ENCODE measurements at regions not wholly inside any gene's neighbourhood (a gene's known extent, or its start where the extent isn't known, plus 50 kb on each side); places are given as distances from the start of the nearest gene placed in this dataset.

DNA sequence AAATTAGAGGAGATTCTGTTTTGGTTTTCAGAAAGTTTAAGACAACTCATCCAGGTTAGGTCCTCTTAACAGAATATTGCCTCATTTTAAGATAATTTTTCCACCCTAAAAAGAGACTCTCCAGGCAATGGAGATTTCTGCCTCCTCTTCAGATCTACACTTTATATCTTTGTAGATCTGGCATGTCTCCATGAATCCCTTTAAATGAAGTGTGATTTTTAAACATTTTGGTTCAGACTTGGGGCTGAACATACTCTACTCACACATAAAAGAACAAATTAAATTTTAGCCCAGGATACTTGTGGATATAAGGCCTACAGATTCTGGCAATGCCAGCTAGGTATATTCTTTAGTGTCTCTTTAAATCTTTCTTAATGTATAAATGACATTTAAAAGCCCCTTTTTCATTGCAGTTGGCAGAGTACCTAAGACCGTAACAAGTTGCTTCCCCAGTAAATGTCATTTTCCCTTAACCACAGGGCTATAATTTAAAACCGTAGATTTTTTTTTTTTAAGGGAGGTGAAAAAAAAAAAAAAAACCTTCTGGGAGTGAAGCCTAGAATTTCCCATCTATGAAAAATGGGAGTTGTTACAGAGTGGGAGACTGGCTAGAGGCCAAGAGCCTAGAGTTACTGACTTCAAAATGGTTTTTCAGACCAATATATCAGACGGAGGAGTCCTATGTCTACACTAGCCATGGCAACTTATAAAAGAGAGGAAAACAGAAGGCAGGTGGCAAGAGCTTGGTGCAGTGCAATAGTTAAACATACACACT is 207.8 kb upstream of the TARS1 start:
- TF ChIP-seq POLR2A (IDR thresholded peaks at IDR 0.05): no peak
- TF ChIP-seq EP300 (IDR thresholded peaks at IDR 0.05): no peak
- TF ChIP-seq CTCF (IDR thresholded peaks at IDR 0.05): no peak

Data from ovary (tissue), 3 donors.